ENCODE measurements at regions not wholly inside any gene's neighbourhood (a gene's known extent, or its start where the extent isn't known, plus 50 kb on each side); places are given as distances from the start of the nearest gene placed in this dataset.

GRCh38 chr9:13992138-13993088 lies 321.5 kb downstream of the NFIB start:
- Histone ChIP-seq H2AFZ (ENCODE audit: low read depth, low read length) (no peak overlapping the region), H3K9ac (replicated peaks; ENCODE audit: extremely low read depth, insufficient read depth, low read length) (no peak overlapping the region), H3K4me3 (replicated peaks in 1 of 3; ENCODE audit: insufficient read depth in 1 of 3, low read depth in 1 of 3, low read length in 3 of 3) (no peak overlapping the region), H3K9me3 (replicated peaks; ENCODE audit: control insufficient read depth, insufficient read depth, low read length) (no peaks in the 10 kb centered on the region), H3K9me1 (replicated peaks; ENCODE audit: control insufficient read depth, extremely low read depth, insufficient read depth, low read length) (no peaks in the 10 kb centered on the region), H3K4me1 (ENCODE audit: control insufficient read depth, extremely low read depth, insufficient read depth, low read length) (no peaks in the 10 kb centered on the region), H3K27me3 (ENCODE audit: control insufficient read depth in 2 of 2, insufficient read depth in 2 of 2, low read length in 2 of 2) (no peaks in the 10 kb centered on the region), H4K20me1 (replicated peaks; ENCODE audit: control insufficient read depth, extremely low read depth, insufficient read depth, low read length) (no peaks in the 10 kb centered on the region), H3K79me2 (ENCODE audit: control insufficient read depth, insufficient read depth, low read length) (no peaks in the 10 kb centered on the region), H3K36me3 (ENCODE audit: control insufficient read depth in 2 of 2, extremely low read depth in 1 of 2, insufficient read depth in 2 of 2, low read length in 2 of 2) (no peaks in the 10 kb centered on the region), H3K4me2 (ENCODE audit: insufficient read depth, low read length) (no peak overlapping the region), H3K27ac (ENCODE audit: insufficient read depth, low read depth, low read length) (no peak overlapping the region)
- no peak for DNase-seq (ENCODE audit: low read depth, low spot score)
- ChIA-PET CTCF (no interaction called here), POLR2A (no interaction called here)
- intact Hi-C loops (cut with micrococcal nuclease) (no loop called here), dilution Hi-C loops (cut with MboI; ENCODE audit: extremely low pct_ligation_motif_present, low sequenced_read_pairs) (no loop called here)
- FAIRE-seq: no peak
- no TSS peak for BruUV-seq (replicated peaks)
- TF ChIP-seq FOS (IDR thresholded peaks at IDR 0.05; ENCODE audit: borderline replicate concordance, insufficient read depth, low read length) (no peak), POLR2A (IDR thresholded peaks at IDR 0.05; ENCODE audit: low read depth, low read length) (no peak), CTCF (IDR thresholded peaks at IDR 0.05; ENCODE audit: extremely low read depth in 1 of 2, insufficient read depth in 1 of 2, low read depth in 1 of 2, low read length in 2 of 2) (no peak), MAX (IDR thresholded peaks at IDR 0.05; ENCODE audit: insufficient read depth, insufficient read length) (no peak), JUN (IDR thresholded peaks at IDR 0.05; ENCODE audit: borderline replicate concordance, insufficient read depth, insufficient read length, low read depth) (no peak), EZH2 (IDR thresholded peaks at IDR 0.05; ENCODE audit: borderline replicate concordance, low read depth, low read length, severe bottlenecking) (no peak), MYC (IDR thresholded peaks at IDR 0.05; ENCODE audit: low read depth, low read length) (no peak), GATA2 (IDR thresholded peaks at IDR 0.05; ENCODE audit: insufficient read depth, insufficient read length, low read depth, low read length) (no peak), POLR2AphosphoS5 (IDR thresholded peaks at IDR 0.05; ENCODE audit: insufficient read depth, low read depth, low read length) (no peak)

Measured in endothelial cell of umbilical vein (primary cell).